Smooth muscle cell (in vitro differentiated cells): ENCODE measurements at regions not wholly inside any gene's neighbourhood (a gene's known extent, or its start where the extent isn't known, plus 50 kb on each side); places are given as distances from the start of the nearest gene placed in this dataset.

Experiments used
- DNase-seq: peaks from one replicate; lab custom pipeline; 2025; ENCODE audit not compliant: unreplicated experiment; lab: John Stamatoyannopoulos, UW
- H2AFZ ChIP-seq: fragments of 200-600 bp; sonication (generic); 2 replicates; pipeline ENCODE4 v1.6.0; 2016; ENCODE audit warnings: antibody characterized with exemption, low read depth, mild to moderate bottlenecking
- H3F3A ChIP-seq: fragments of 200-600 bp; sonication (generic); 2 replicates; pipeline ENCODE4 v1.6.0; 2017; ENCODE audit warnings: antibody characterized with exemption, low read depth
- H3K27ac ChIP-seq: fragments of 200-600 bp; sonication (generic); 2 replicates; pipeline ENCODE4 v1.5.1; 2016; ENCODE audit warnings: low read depth, mild to moderate bottlenecking
- H3K27me3 ChIP-seq: fragments of 200-600 bp; sonication (generic); 2 replicates; pipeline ENCODE4 v1.6.1; 2016; ENCODE audit warnings: low read depth, mild to moderate bottlenecking
- H3K36me3 ChIP-seq: fragments of 200-600 bp; sonication (generic); 2 replicates; pipeline ENCODE4 v1.5.1; 2016; ENCODE audit warnings: low read depth
- H3K4me1 ChIP-seq: fragments of 200-600 bp; sonication (generic); 2 replicates; pipeline ENCODE4 v1.5.1; 2016; ENCODE audit warnings: low read depth
- H3K4me2 ChIP-seq: fragments of 200-600 bp; sonication (generic); 2 replicates; pipeline ENCODE4 v1.6.0; 2016; ENCODE audit warnings: mild to moderate bottlenecking
- H3K4me3 ChIP-seq: fragments of 200-600 bp; sonication (generic); 2 replicates; pipeline ENCODE4 v1.5.1; 2016; ENCODE audit warnings: mild to moderate bottlenecking
- H3K79me2 ChIP-seq: fragments of 200-600 bp; sonication (generic); 2 replicates; pipeline ENCODE4 v1.6.0; 2016; ENCODE audit warnings: low read depth, mild to moderate bottlenecking
- H3K9ac ChIP-seq: fragments of 200-600 bp; sonication (generic); 2 replicates; pipeline ENCODE4 v1.6.0; 2016; ENCODE audit warnings: low read depth
- H3K9me3 ChIP-seq: fragments of 200-600 bp; sonication (generic); replicated peaks from 2 replicates; pipeline ENCODE4 v1.5.1; 2016; ENCODE audit warnings: low read depth
- H4K20me1 ChIP-seq: fragments of 200-600 bp; sonication (generic); 2 replicates; pipeline ENCODE4 v1.6.0; 2016; ENCODE audit warnings: low read depth
- CTCF ChIP-seq: fragments of 200-600 bp; sonication (generic); IDR thresholded peaks from 2 replicates; pipeline ENCODE4 v1.5.1; 2017; ENCODE audit warnings: borderline replicate concordance, mild to moderate bottlenecking, antibody characterized with exemption; ENCODE audit not compliant: insufficient read depth, poor library complexity, severe bottlenecking
- WGBS: methylation state at CpG from one replicate; pipeline ENCODE4 v1.1.7; 2016; ENCODE audit warnings: low lambda C conversion rate; 5-methylcytosine and 5-hydroxymethylcytosine counted together

DNA sequence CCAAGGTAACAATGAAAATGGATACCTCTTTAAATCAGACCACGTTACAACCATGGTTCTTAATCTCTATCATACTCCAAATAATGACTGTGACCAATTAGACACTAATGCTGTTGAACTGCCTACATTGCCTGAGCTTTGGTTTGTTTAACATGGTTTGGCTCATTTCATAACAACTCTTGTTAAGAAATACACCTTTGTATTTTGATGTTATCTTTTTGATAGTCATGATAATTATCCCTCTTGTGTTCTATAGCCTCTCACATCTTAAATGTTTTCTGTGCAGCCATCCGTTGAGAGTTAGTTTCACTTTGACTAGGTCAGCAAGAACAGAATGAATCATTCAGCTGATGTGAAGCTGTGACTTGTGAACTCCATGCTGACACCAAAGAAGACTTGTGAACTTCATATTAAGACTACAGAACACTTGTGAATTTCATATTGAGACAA is 75.5 kb upstream of the RERGL start:
- peak overlapping the region; percentile 64 for H2AFZ ChIP-seq
- 60% methylated on average over 2 of the region's 2 CpGs for WGBS
- no peaks in the 10 kb centered on the region for H3K27me3 ChIP-seq
- H3K4me3 ChIP-seq, result peak overlapping the region; percentile 26
- no peaks in the 10 kb centered on the region for H3K9me3 ChIP-seq
- peak overlapping the region; percentile 65 for H3K4me2 ChIP-seq
- H3K27ac ChIP-seq, result no peak overlapping the region
- no peaks in the 10 kb centered on the region for H3F3A ChIP-seq
- H3K9ac ChIP-seq, result no peak overlapping the region
- H3K4me1 ChIP-seq, result no peaks in the 10 kb centered on the region
- H3K36me3 ChIP-seq, result no peaks in the 10 kb centered on the region
- H3K79me2 ChIP-seq, result no peaks in the 10 kb centered on the region
- no peaks in the 10 kb centered on the region for H4K20me1 ChIP-seq
- TF ChIP-seq CTCF, result no peak
- DNase-seq, result no peak

DNA sequence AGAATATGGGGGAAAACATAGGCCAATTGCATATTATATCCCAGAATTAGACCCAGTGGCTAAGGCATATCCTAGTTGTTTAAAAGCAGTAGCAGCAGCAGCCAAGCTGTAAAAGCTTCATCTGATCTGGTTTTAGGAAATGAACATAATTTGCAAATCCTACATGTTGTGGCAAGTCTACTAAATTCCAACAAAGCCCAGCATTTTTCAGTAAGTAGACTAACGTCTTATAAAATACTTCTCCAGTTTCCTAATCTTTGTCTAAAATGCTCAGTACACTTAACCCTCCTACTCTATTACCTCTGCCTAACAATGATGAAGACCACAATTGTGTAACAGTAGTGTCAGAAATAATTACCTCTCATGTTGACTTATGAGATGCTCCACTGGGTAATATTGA is 70.9 kb upstream of the RERGL start:
- 58% methylated on average over 1 of the region's 1 CpG for WGBS
- H3K4me2 ChIP-seq, result no peak overlapping the region

DNA sequence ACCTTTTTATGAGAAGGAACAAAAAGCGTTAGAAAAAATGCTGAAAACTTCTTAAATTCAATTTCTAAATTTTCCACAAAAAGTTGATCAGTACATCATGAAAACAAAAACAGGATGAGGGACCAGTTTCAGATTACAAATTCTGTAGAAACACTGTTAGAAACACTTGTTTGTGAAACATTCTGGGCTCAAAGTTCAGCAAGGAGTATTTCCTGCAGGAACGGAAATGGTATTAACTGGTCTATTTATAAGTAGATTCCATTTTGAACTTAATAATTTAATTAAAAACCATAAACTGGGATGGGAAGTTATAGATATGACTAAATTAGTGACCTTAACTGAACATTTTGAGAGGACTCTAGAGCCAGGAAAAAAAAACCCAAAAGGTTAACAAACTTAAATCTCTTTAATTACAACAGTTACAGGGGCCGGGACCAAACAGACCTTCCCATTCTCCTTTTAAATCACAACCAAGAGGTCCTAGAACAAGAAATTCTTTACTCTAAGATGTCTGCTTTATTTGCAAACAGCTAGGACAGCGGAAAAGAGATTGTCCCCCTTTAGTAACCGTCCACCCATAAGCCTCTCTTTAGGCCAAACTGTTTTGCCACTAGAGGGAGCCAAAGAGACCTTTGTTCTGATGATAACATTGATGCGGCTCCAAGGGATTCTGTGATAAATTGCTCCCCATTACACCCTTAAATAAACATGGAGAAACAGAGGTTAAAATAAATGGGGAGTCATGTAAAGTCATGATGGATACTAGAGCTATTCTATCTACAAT is 69.0 kb upstream of the RERGL start:
- Histone ChIP-seq H3F3A (no peaks in the 10 kb centered on the region), H3K79me2 (no peaks in the 10 kb centered on the region), H3K4me2 (no peak overlapping the region), H3K27ac (no peak overlapping the region), H4K20me1 (no peaks in the 10 kb centered on the region), H3K27me3 (no peaks in the 10 kb centered on the region), H3K36me3 (no peaks in the 10 kb centered on the region), H3K4me1 (no peaks in the 10 kb centered on the region), H3K9me3 (no peaks in the 10 kb centered on the region), H3K4me3 (no peak overlapping the region), H3K9ac (no peak overlapping the region), H2AFZ (no peak overlapping the region)
- TF ChIP-seq CTCF, result peak; percentile 70
- 86% methylated on average over 6 of the region's 6 CpGs for WGBS
- DNase-seq, result no peak

More for the DNA sequence above, 70.9 kb upstream of the RERGL start:
- Histone ChIP-seq H3K4me3 (no peak overlapping the region), H4K20me1 (no peaks in the 10 kb centered on the region), H3K9ac (no peak overlapping the region), H3K4me1 (no peaks in the 10 kb centered on the region), H2AFZ (no peak overlapping the region), H3K36me3 (no peaks in the 10 kb centered on the region), H3K27ac (no peak overlapping the region), H3K79me2 (no peaks in the 10 kb centered on the region), H3F3A (no peaks in the 10 kb centered on the region), H3K27me3 (no peaks in the 10 kb centered on the region), H3K9me3 (no peaks in the 10 kb centered on the region)
- no peak for DNase-seq
- no peak for TF ChIP-seq CTCF

DNA sequence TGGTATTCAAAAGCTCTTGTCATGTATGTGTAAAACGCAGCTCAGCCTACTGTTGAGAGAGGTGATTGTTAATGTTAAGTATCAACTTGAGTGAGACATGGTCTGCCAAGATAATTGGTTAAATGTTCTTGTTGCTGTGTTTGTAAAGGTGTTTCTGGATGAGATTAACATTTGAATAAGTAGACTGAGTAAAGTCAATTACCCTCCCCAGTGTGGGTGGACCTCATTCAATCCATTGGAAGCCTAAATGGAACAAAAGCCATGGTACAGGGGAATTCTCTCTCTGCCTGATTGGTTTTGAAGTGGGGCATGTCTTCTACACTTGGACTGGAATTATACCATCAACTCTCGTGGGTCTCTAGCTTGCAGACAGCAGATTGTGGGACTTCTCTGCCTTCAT is 63.8 kb upstream of the RERGL start:
- no peaks in the 10 kb centered on the region for H3K36me3 ChIP-seq
- H3K4me2 ChIP-seq, result no peak overlapping the region
- H3K27me3 ChIP-seq, result no peaks in the 10 kb centered on the region
- H4K20me1 ChIP-seq, result no peaks in the 10 kb centered on the region
- TF ChIP-seq CTCF, result no peak
- no peak overlapping the region for H2AFZ ChIP-seq
- 39% methylated on average over 2 of the region's 2 CpGs for WGBS
- no peak overlapping the region for H3K27ac ChIP-seq
- no peak overlapping the region for H3K9ac ChIP-seq
- DNase-seq, result no peak
- no peaks in the 10 kb centered on the region for H3F3A ChIP-seq
- no peak overlapping the region for H3K4me3 ChIP-seq
- no peaks in the 10 kb centered on the region for H3K79me2 ChIP-seq
- H3K4me1 ChIP-seq, result no peaks in the 10 kb centered on the region
- H3K9me3 ChIP-seq, result no peaks in the 10 kb centered on the region
